ENCODE measurements at regions not wholly inside any gene's neighbourhood (a gene's known extent, or its start where the extent isn't known, plus 50 kb on each side); places are given as distances from the start of the nearest gene placed in this dataset.

DNA sequence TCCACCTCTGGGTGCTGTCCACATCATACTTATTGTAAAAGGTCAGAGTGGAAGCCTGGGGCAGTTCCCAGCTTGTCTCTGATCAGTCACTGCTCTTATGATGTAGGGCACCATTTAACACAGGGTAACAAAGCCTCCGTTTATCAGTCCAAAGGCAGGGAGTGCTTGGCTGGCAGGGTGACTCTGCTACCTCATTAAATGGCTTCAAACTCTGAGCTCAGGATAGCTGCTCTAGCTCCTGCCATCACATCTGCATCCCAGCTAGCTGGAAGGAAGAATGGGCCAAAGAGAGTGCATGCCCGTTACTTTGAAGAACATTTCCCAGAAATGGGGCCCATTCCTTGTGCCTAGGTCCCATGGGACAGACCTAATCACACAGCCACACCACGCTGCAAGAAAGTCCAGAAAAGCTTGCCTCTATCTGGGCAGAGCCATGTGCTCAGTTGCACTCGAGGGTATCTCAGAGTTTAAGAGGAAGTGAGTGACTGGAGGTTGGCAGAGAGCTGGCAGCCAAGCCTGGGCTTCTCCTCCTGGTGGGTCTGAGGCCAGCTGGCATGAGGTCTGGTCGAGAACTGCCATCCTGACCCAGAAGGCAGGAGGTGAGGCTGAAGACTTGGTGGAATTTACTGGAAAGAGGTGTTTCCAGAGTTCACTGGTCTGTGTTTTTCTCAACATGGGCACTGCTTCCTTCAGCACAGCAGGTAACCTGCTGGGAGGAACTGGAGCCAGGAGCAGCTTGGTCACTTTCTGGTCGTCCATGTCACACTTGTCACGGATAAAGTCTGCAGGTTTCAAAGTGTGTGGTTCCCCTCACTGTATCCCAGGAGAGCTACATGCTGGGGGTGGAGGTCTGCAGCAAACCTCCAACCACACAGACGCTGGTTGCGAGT, 935.7 kb downstream of the BRD1 start:
- H3K4me3 ChIP-seq, result no peak overlapping the region
- H3K27me3 ChIP-seq (replicated peaks; ENCODE audit: insufficient read depth), result no peaks in the 10 kb centered on the region

DNA sequence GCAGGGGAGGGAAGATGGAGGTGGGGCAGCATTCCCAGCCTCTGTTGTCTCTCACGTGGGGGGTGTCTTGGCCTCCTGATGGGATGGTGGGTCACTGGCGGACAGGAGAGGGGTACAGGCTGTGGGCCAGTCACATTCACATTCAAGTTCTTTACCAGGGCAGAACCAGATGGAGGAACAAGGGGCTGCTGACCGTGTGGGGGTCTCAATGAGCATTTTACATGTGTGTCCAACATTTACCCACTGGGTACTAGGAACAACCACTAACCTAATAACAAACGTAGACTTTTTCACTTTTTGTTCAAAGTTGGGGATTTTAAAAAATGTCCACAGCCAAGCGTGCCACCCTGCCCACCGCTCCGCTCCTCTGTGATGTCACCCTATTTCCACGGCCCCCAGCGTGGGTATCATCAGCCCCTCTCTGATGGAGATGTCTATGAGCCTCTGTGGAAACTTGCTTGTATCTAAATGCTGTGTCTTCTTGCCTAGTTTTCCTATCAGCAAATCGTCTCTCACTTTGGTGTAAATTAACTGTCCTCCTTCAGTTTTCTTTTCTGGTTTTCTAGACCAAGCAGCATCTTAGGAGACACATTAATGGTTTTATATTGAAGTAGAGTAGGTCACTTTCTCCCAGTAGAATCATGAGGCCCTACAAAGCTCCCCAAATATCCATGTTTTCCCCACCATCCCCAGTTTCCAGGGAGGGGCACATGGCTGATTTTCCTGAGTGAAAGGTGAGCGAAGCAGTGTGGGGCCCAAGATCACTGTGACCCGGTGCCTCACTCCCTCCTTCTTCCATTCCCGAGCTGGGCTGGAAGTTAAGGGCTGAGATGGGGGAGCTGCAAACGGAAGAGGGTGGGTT, 936.7 kb downstream of the BRD1 start:
- H3K9me3 ChIP-seq, result no peaks in the 10 kb centered on the region
- DNase-seq (ENCODE audit: low spot score) (no peak), ATAC-seq (ENCODE audit: insufficient number of reproducible peaks, low FRiP score, low read depth) (no peak)
- no peaks in the 10 kb centered on the region for H3K4me1 ChIP-seq (ENCODE audit: control insufficient read depth in 1 of 2, low read depth in 2 of 2)
- no peak overlapping the region for H3K4me3 ChIP-seq
- H3K27me3 ChIP-seq (replicated peaks; ENCODE audit: insufficient read depth), result no peaks in the 10 kb centered on the region
- no peaks in the 10 kb centered on the region for H3K36me3 ChIP-seq
- no peak overlapping the region for H3K27ac ChIP-seq
- TF ChIP-seq, protein P1, sequence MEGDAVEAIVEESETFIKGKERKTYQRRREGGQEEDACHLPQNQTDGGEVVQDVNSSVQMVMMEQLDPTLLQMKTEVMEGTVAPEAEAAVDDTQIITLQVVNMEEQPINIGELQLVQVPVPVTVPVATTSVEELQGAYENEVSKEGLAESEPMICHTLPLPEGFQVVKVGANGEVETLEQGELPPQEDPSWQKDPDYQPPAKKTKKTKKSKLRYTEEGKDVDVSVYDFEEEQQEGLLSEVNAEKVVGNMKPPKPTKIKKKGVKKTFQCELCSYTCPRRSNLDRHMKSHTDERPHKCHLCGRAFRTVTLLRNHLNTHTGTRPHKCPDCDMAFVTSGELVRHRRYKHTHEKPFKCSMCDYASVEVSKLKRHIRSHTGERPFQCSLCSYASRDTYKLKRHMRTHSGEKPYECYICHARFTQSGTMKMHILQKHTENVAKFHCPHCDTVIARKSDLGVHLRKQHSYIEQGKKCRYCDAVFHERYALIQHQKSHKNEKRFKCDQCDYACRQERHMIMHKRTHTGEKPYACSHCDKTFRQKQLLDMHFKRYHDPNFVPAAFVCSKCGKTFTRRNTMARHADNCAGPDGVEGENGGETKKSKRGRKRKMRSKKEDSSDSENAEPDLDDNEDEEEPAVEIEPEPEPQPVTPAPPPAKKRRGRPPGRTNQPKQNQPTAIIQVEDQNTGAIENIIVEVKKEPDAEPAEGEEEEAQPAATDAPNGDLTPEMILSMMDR (IDR thresholded peaks at IDR 0.05), result no peak

More for the DNA sequence above, 935.7 kb downstream of the BRD1 start:
- TF ChIP-seq, protein P1 (IDR thresholded peaks at IDR 0.05), result no peak
- Histone ChIP-seq H3K36me3 (no peaks in the 10 kb centered on the region), H3K4me1 (ENCODE audit: control insufficient read depth in 1 of 2, low read depth in 2 of 2) (no peaks in the 10 kb centered on the region), H3K9me3 (no peaks in the 10 kb centered on the region), H3K27ac (no peak overlapping the region)
- DNase-seq (ENCODE audit: low spot score) (no peak), ATAC-seq (ENCODE audit: insufficient number of reproducible peaks, low FRiP score, low read depth) (no peak)

DNA sequence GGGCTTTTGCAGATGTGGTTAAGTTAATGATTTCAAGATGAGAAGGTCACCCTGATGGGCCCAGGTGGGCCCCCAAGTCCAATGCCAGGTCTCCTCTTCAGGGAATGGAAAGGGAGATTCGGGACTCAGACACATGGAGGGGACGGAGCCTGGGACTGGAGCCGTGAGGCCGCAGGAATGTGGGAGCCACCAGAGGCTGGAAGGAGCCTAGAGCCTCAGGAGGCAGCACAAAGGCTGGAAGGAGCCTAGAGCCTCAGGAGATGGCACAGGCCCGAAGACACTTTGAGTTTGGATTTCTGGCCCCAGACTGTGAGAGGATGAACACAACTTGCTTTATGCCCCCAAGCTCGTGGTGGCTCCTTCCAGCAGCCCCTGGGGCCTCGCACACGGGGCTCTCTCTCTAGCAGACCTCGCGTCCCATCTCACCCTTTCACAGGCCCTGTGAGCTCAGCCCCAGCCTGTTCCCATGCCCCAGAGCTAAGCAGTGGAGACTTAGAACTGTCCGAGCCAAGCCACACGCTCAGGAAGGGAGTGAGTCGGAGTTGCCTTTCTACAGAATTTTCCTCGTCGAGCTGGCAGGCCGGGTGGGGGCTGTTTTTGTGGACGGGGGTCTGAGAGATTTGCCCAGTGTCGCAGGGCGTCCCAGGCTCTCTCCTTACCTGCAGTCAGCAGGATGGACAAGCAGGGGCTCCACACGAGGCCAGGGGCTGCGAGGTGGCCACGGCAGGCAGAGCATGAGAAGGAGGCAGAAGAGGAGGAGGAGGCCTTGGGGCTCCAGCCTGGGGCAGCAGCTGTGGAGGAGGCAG, 937.6 kb downstream of the BRD1 start:
- H3K36me3 ChIP-seq, result no peaks in the 10 kb centered on the region
- H3K27me3 ChIP-seq (replicated peaks; ENCODE audit: insufficient read depth), result no peaks in the 10 kb centered on the region
- no peaks in the 10 kb centered on the region for H3K4me1 ChIP-seq (ENCODE audit: control insufficient read depth in 1 of 2, low read depth in 2 of 2)
- H3K4me3 ChIP-seq, result no peak overlapping the region
- TF ChIP-seq, protein P1 (IDR thresholded peaks at IDR 0.05), result no peak
- no peak overlapping the region for H3K27ac ChIP-seq
- ATAC-seq (ENCODE audit: insufficient number of reproducible peaks, low FRiP score, low read depth) (no peak), DNase-seq (ENCODE audit: low spot score) (no peak)
- H3K9me3 ChIP-seq, result no peaks in the 10 kb centered on the region

DNA sequence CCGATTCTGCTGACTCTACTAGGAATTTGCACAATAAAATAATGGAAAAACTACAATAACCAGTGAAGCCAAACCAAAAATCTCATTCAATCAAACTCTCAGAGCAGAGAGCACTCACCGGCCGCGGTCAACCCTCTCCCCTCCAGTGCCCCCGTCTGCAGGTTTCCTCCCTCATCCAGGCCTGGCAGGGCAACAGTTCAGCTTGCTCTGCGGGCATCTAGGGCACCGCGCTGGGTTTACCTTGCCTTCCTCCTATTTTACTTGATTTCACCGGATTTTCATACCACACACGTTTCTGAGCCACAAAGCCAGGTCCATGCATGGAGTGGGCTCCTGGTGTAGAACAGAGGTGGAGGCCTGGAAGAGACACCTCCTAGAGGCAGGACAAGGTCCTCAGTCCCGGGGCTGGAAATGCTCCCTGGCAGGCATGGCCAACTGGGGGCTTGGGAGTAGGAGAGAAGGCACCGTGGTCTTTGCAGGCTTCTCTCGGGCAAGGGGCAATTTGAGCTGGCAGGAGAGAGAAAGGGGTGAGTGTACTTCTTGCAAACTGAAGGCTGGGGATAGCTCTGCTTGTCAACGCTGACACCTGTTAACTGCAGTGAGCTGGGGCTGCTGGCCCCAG, 938.4 kb downstream of the BRD1 start:
- no peaks in the 10 kb centered on the region for H3K9me3 ChIP-seq
- H3K27me3 ChIP-seq (replicated peaks; ENCODE audit: insufficient read depth), result no peaks in the 10 kb centered on the region
- DNase-seq (ENCODE audit: low spot score) (no peak), ATAC-seq (ENCODE audit: insufficient number of reproducible peaks, low FRiP score, low read depth) (no peak)
- TF ChIP-seq, protein P1 (IDR thresholded peaks at IDR 0.05), result no peak
- H3K4me1 ChIP-seq (ENCODE audit: control insufficient read depth in 1 of 2, low read depth in 2 of 2), result no peaks in the 10 kb centered on the region
- no peak overlapping the region for H3K4me3 ChIP-seq
- no peaks in the 10 kb centered on the region for H3K36me3 ChIP-seq
- H3K27ac ChIP-seq, result no peak overlapping the region
